HEK293T (cell line): ENCODE measurements at regions not wholly inside any gene's neighbourhood (a gene's known extent, or its start where the extent isn't known, plus 50 kb on each side); places are given as distances from the start of the nearest gene placed in this dataset.

Source experiments
- FOXA1 ChIP-seq: fragments of 450-650 bp; IDR thresholded peaks from 2 replicates; pipeline ENCODE4 v1.6.1; 2016; ENCODE audit warnings: mild to moderate bottlenecking
- FOXM1 ChIP-seq: fragments of 450-650 bp; IDR thresholded peaks from 2 replicates; pipeline ENCODE4 v1.6.1; 2017; ENCODE audit warnings: mild to moderate bottlenecking, borderline replicate concordance
- TF ChIP-seq, protein P1 (sequence below): fragments of 450-650 bp; IDR thresholded peaks from 2 replicates; pipeline ENCODE4 v1.6.1; 2016

DNA sequence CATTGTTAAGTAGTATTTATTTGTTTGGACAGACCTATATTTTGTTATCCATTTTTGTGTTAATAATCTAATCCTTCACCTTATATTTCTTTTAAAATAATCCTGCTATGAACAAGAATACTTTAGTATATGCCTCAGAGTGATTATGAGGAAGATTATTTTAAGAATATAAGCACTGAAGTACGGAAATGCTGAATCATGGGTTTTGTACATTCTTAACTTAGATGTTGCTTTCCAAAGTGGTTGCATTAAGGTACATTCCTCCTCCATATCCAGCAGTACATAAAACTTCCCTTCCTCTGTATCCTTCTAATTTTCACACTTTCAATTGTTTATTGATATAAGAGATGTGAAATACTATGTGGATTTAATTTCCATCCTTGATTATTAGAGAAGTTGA, 491.4 kb upstream of the GRID2 start:
- TF ChIP-seq, protein P1, sequence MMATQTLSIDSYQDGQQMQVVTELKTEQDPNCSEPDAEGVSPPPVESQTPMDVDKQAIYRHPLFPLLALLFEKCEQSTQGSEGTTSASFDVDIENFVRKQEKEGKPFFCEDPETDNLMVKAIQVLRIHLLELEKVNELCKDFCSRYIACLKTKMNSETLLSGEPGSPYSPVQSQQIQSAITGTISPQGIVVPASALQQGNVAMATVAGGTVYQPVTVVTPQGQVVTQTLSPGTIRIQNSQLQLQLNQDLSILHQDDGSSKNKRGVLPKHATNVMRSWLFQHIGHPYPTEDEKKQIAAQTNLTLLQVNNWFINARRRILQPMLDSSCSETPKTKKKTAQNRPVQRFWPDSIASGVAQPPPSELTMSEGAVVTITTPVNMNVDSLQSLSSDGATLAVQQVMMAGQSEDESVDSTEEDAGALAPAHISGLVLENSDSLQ, result no peak
- TF ChIP-seq FOXA1 (no peak), FOXM1 (no peak)
